Fibroblast of pulmonary artery (primary cell): ENCODE measurements at regions not wholly inside any gene's neighbourhood (a gene's known extent, or its start where the extent isn't known, plus 50 kb on each side); places are given as distances from the start of the nearest gene placed in this dataset.

ENCODE experiments used
- DNase-seq: peaks from one replicate; pipeline ENCODE4 v3.0.0-alpha.2; 2010; ENCODE audit warnings: low read depth
- H3K4me3 ChIP-seq: replicated peaks from 2 replicates; pipeline ENCODE4 v1.5.1; 2011; ENCODE audit warnings: low read depth, mild to moderate bottlenecking, control low read depth, low read length, moderate library complexity
- CTCF ChIP-seq: IDR thresholded peaks from 2 replicates; pipeline ENCODE4 v1.5.1; 2011; ENCODE audit warnings: mild to moderate bottlenecking, control low read depth, low read length, inconsistent platforms; ENCODE audit errors: missing control alignments

- no peak for DNase-seq
- H3K4me3 ChIP-seq, result no peak overlapping the region
- TF ChIP-seq CTCF, result no peak
Measured at GRCh38 chr4:185890196-185890595, 78.2 kb upstream of the SORBS2 start.

- no peak for TF ChIP-seq CTCF
- no peak overlapping the region for H3K4me3 ChIP-seq
- no peak for DNase-seq
Measured at GRCh38 chr4:185892165-185892564, 80.2 kb upstream of the SORBS2 start.

GRCh38 chr4:185893500-185893899 is 81.5 kb upstream of the SORBS2 start:
- DNase-seq, result no peak
- no peak for TF ChIP-seq CTCF

GRCh38 chr4:185894481-185894880 is 82.5 kb upstream of the SORBS2 start:
- DNase-seq, result no peak
- no peak for TF ChIP-seq CTCF

More at GRCh38 chr4:185893500-185893899, 81.5 kb upstream of the SORBS2 start:
- no peak overlapping the region for H3K4me3 ChIP-seq

GRCh38 chr4:185895351-185895750 is 83.4 kb upstream of the SORBS2 start:
- no peak for TF ChIP-seq CTCF
- no peak overlapping the region for H3K4me3 ChIP-seq

More at GRCh38 chr4:185894481-185894880, 82.5 kb upstream of the SORBS2 start:
- no peak overlapping the region for H3K4me3 ChIP-seq

GRCh38 chr4:185895866-185896265 is 83.9 kb upstream of the SORBS2 start:
- no peak for DNase-seq
- H3K4me3 ChIP-seq, result no peak overlapping the region
- TF ChIP-seq CTCF, result no peak

More at GRCh38 chr4:185895351-185895750, 83.4 kb upstream of the SORBS2 start:
- DNase-seq, result no peak

- no peak for TF ChIP-seq CTCF
- no peak overlapping the region for H3K4me3 ChIP-seq
- DNase-seq, result no peak
Measured at GRCh38 chr4:185896817-185897488, 85.0 kb upstream of the SORBS2 start.
